Frontal cortex (tissue), 3 donors: ENCODE measurements at regions not wholly inside any gene's neighbourhood (a gene's known extent, or its start where the extent isn't known, plus 50 kb on each side); places are given as distances from the start of the nearest gene placed in this dataset.
"Not testable (repeated sequence)": the region's sequence is repeated elsewhere in the genome, so short reads cannot be mapped to it uniquely, and the experiment has no call there.

ENCODE experiments used
- DNase-seq, 2 donors: peaks; one replicate each; pipeline ENCODE4 v3.0.0; 2012; ENCODE audit warnings: low spot score in 2 of 2
- FAIRE-seq: peaks from 2 replicates; lab custom pipeline; 2012; peaks lifted over from hg19 to GRCh38; lab: Jason Lieb, UNC
- donor health status: control.
- donor health status: control.
- donor health status: control.

GRCh38 chr1:199522936-199523335 is 504.6 kb upstream of the NR5A2 start:
- no peak for FAIRE-seq
- peak in 1 of 2 donors; percentile 3 for DNase-seq

DNA sequence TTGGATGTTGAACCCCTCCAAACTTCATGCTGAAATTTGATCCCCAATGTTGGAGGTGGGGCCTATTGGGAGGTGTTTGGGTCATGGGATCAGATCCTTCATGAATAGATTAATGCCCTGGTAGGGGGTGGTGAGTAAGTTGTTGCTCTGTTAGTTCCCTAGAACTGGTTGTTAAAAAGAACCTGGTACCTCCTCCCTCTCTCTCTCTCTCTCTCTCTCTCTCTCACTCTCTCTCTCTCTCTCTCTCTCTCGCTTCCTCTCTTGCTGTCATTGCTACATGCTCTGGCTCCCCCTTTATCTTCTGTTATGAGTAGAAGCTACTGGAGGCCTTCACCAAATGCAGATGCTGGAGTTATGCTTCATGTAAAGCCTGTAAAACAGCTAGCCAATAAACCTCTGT is 498.2 kb upstream of the NR5A2 start:
- FAIRE-seq: no peak
- no peak for DNase-seq

DNA sequence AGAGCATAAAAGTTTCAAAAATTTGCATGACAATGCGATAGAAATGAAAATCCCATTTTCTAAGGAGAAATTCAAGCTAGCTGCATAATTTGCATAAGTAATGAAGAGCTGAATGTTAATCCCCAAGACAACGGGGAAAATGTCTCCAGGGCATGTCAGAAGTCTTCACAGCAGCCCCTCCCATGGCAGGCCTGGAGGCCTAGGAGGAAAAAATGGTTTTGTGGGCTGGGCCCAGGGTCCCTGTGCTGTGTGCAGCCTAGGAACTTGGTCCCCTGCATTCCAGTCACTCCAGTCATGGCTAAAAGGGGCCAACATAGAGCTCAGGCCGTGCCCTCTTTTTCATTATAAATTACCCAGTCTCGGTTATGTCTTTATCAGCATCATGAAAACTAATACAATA is 494.1 kb upstream of the NR5A2 start:
- FAIRE-seq, DNase-seq: not testable (repeated sequence)

DNA sequence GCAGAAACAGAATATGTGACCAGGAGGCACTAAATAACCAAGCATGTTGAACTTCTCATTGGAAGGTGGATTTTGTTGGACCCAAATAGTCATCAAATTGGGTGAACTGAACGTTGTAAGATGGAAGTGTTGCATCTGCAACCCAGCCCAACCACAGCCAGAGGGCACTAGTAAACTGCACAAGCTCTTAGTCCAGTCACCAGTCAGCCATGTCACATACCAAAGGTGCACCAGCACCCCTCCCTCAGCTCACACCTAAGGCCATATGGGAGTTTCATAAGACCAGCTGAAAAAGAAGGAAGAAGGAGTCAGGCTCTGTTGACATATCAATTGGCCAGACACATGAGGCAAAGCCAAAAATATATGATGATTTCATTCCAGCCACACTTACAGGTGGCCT is 481.7 kb upstream of the NR5A2 start:
- FAIRE-seq (no peak), DNase-seq (no peak)

DNA sequence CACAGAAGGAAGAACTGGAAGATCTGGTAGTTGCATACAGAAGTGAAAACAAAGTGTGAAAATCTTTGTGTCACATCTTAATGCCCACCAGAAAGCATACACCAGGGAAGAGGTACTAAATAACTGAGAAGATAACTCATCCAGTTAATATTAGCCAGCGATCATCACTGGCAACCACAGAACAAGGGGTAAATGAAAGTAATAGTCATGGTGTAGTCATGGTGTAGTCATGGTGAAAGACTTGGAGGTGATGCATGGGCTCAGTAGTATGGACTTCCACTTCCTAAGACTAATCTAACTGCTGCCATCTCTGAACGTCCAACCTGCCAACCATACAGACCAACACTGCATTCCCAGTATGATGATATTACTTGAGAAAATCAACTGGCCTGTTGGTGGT is 481.2 kb upstream of the NR5A2 start:
- no peak for FAIRE-seq
- no peak for DNase-seq

DNA sequence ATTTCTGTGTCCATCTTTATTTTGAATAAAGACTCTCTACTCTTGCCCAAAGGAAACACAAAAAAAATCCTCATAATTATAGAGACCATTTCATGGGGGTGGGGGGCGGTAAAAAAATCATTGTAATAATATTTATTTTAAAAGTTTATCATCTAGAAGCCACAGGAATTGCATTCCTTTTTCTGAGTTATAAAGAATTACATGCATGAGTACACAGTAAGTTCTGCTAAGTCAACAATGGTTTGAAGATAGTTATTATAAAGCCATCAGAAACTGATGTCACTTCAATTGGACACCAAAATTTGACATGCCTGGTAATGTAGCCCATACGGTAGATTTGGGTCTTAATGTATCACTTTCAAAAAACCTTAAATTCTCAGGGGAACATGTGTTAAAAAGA is 478.1 kb upstream of the NR5A2 start:
- DNase-seq (no peak), FAIRE-seq (no peak)

DNA sequence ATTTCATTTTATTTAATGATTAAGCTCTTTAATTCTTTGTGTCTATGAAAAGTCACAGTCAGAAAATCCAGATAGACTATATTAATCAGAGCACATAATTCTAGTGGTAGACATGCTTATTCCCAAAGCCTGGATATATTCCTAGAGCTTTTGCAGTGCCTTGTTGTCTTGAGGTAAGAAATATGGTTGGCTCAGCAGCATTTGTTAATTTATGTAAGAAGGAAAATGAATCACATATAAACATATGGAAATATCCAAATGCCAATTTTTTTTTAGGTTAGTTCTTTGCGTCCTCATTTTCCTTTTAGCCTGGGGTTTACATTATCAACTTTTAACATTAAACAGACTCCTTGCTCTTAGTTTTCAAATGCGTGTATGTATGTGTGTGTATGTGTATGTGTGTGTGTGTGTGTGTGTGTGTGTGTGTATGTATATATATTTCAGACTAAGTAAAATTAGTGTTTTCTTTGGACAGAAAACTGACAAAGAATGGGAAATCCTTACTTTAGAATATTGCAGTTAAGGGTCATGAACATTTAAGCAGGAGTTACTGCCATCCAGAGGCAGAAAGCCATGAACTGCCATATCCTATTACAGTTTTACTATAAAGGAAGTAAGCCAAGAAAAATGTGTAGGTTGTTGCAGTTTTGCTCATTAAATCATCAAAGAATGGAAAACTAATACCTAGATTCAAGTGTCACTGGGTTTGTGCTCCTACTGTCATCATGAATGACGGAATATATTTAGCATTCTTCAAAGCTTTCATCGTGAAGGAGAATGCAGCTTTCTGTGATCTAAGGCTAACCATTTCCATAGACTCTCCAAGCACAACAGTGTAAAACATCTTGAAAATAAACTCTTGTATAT is 477.1 kb upstream of the NR5A2 start:
- DNase-seq (no peak), FAIRE-seq (no peak)

- peak; percentile 22 to 34 for DNase-seq
- FAIRE-seq: peak; percentile 79
These were observed 475.4 kb upstream of the NR5A2 start for GRCh38 chr1:199551967-199552565.

DNA sequence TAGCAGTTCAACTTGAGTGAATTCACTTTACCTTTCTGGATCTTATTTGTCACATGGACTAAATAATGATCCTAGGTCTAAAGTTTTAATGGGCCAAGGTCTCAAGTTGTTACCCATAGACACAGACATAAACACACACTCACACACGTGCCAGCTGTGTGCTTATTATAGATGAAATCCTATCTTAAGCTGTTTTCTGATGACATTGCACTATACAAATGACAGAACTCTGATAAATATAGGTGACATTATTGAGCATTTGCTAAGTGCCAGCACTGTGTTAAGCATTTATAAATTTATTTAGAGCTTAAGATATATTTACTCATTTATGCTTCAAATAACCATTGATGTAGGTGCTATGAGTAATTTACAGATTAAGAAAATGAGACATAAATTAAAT is 474.4 kb upstream of the NR5A2 start:
- no peak for FAIRE-seq
- no peak for DNase-seq

DNA sequence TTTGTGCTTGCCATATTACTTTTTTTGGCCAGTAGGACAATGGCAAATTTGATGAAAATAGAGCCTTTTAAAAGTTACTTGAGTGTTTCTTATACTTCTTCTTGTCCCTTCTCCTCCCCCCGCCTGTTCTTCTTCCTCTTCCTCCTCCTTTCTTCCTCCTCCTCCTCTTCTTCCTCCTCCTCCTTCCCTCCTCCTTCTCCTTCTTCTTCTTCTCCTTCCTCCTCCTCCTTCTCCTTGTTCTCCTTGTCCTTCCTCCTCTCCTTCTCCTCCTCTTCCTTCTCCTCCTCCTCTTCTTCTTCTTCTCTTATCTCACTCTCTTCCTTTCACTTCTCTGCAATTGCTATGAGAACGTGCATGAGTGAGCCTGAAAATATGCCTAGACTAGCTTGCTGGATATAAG is 466.2 kb upstream of the NR5A2 start:
- FAIRE-seq (no peak), DNase-seq (no peak)

DNA sequence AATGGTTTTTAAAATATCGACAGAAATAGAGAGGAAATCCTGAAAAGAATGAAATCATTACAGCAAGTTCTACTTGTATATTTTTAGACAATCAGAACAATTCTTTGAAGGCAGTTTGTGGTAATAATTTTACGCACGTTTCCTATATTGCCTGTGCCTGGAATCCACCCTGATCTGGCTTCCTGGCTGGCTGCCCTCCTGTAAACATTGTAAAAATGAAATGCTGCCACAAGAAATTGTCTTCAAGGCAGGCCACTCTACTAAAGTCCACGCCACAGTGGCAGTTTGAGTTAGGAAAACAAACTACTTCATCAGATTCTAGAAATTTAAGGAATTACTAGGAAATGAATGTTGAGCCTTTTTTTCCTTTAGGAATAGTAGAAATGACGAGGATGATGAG is 454.5 kb upstream of the NR5A2 start:
- FAIRE-seq (no peak), DNase-seq (no peak)

DNA sequence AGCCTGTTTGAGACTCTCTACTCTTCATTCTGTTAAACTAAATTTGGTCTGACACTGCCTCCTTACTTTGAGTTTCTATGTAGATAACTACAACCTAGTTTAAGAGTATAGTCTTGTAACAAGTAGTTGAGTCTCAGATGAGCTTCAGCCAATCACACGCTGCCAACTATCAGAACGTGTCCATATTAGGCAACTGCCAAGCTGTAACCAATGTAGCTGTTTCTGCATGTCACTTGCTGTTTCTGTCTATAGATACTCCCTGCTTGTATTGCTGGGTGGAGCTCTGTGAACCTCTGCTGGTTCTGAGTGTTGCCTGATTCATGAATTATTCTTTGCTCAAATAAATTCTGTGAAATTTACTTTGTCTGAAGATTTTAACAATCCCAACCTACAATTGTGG is 452.6 kb upstream of the NR5A2 start:
- DNase-seq: no peak
- FAIRE-seq: no peak

DNA sequence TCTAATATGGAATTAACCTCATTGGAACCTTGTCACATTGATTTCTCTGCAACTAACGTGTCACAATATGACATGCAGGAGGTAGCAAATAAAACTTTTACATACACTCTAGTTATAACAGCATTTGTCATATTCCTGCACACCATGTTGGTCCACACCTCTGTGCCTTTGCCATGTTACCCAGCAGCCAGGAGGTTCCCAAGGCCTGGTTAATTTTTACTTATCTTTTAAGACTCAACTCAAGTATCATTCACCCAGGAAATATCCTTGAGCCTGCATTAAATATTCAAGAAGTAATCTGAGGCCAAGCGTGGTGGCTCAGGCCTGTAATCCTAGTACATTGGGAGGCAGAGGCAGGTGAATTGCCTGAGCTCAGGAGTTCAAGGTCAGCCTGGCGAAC is 447.2 kb upstream of the NR5A2 start:
- DNase-seq (no peak), FAIRE-seq (no peak)

DNA sequence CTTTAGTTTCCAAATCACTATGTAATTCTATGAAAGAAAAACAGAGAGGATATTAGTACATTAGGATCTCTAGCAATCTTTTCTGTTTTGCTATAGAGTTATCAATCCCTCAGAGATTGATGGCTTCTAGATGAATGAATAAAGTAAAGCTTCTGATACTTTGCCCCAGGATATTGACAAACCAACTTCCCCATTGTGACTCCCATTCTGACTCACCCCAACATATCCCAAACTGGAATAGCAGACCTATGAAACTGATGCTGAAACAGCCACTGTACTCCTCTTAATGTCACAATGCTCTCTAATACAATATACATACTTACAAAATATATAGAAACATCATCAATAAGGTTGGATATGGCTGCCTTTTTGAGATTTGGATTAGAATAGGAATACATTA is 442.1 kb upstream of the NR5A2 start:
- DNase-seq (no peak), FAIRE-seq (no peak)

DNA sequence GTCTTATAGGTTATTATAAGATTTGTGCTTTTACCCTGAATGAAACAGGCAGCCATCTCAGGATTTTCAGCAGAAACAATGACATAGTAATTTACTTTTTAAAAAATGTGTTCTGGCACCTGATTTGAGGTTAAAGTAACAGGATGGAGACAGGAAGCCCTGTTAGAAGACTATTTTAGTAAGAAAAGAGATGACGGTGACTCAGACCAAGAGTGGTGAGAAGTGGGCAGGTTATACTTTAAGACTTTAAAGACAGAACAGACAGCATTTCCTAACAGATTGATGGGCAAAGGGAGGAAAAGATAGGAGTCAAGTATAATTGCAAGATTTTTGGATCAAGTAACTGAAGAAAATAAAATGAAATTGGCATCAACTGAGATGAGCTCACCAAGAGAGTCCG is 436.8 kb upstream of the NR5A2 start:
- FAIRE-seq (no peak), DNase-seq (no peak)

GRCh38 chr1:199591468-199591867 is 436.0 kb upstream of the NR5A2 start:
- FAIRE-seq: no peak

DNA sequence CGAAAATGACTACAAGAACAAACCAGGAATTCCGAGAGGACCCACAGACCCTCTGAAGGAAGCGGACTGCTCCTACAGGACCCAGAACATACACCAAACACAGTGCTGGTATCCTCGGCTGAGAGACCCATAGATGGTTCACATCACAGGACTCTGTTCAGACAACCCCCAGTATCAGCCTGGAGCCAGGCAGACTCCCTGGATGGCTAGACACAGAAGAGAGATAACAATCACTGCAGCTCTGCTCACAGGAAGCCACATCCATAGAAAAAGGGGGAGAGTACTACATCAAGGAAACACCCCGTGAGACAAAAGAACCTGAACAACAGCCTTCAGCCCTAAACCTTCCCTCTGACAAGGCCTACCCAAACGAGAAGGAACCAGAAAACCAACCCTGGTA is 434.0 kb upstream of the NR5A2 start:
- DNase-seq: no peak
- FAIRE-seq: no peak

More at GRCh38 chr1:199591468-199591867, 436.0 kb upstream of the NR5A2 start:
- DNase-seq: no peak

DNA sequence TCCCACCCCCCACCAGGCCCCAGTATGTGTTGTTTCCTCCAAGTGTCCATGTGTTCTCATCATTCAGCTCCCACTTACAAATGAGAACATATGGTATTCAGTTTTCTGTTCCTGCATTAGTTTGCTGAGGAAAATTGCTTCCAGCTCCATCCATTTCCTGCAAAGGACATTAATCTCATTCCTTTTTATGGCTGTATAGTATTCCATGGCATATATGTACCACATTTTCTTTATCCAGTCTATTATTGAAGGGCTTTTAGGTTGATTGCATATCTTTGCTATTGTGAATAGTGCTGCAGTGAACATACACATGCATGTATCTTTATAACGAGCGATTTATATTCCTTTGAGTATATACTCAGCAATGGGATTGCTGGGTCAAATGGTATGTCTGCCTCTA is 431.1 kb upstream of the NR5A2 start:
- FAIRE-seq: not testable (repeated sequence)

DNA sequence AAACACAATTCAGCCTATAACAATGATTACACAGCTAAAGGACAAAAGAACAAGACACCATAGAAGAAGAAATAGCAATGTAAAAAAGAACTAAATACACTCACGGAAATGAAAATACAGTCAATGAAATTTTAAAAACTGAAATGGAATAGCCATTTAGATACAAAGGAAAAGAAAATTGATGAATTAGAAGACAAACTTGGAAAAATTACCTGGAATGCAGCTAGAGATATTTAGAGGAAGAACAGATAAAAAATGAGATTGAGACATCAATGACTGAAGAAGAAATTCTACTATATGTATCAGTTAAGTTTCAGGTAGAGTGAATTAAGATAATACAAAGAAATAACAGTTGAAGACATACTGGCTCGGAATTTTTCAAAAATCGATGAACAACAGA is 430.4 kb upstream of the NR5A2 start:
- DNase-seq (no peak), FAIRE-seq (no peak)

More for the DNA sequence above, 431.1 kb upstream of the NR5A2 start:
- DNase-seq: not testable (repeated sequence)

GRCh38 chr1:199608414-199608813 is 419.1 kb upstream of the NR5A2 start:
- no peak for FAIRE-seq

GRCh38 chr1:199612976-199613774 is 414.3 kb upstream of the NR5A2 start:
- FAIRE-seq: no peak
- DNase-seq: no peak

More at GRCh38 chr1:199608414-199608813, 419.1 kb upstream of the NR5A2 start:
- no peak for DNase-seq
